GM23338 (cell line): ENCODE measurements at regions not wholly inside any gene's neighbourhood (a gene's known extent, or its start where the extent isn't known, plus 50 kb on each side); places are given as distances from the start of the nearest gene placed in this dataset.

Experiments used
- ATAC-seq: fragments of 200-7000 bp; cut with Tn5 transposase; 3 replicates; pipeline ENCODE4 v1.9.1; 2020
- DNase-seq: peaks from one replicate; pipeline ENCODE4 v3.0.0-alpha.2; 2015; ENCODE audit warnings: low spot score
- H2AFZ ChIP-seq: fragments of 200-600 bp; sonication (generic); 2 replicates; pipeline ENCODE4 v1.8.0; 2016; ENCODE audit warnings: antibody characterized with exemption, mild to moderate bottlenecking, moderate library complexity
- H3F3A ChIP-seq: fragments of 200-600 bp; sonication (generic); replicated peaks from 2 replicates; pipeline ENCODE4 v1.8.0; 2017; ENCODE audit warnings: antibody characterized with exemption, mixed run types, low read depth
- H3K27ac ChIP-seq: fragments of 200-600 bp; sonication (generic); 2 replicates; pipeline ENCODE4 v1.6.1; 2016; ENCODE audit warnings: low read depth
- H3K27me3 ChIP-seq: fragments of 200-600 bp; sonication (generic); 2 replicates; pipeline ENCODE4 v1.8.0; 2016; ENCODE audit warnings: mild to moderate bottlenecking, mixed run types, moderate library complexity; ENCODE audit not compliant: insufficient read depth
- H3K36me3 ChIP-seq: fragments of 200-600 bp; sonication (generic); 2 replicates; pipeline ENCODE4 v1.8.0; 2016; ENCODE audit warnings: mild to moderate bottlenecking; ENCODE audit not compliant: insufficient read depth
- H3K4me1 ChIP-seq: fragments of 200-600 bp; sonication (generic); 2 replicates; pipeline ENCODE4 v1.8.0; 2016; ENCODE audit warnings: mild to moderate bottlenecking, moderate library complexity; ENCODE audit not compliant: insufficient read depth
- H3K4me2 ChIP-seq: fragments of 200-600 bp; sonication (generic); 2 replicates; pipeline ENCODE4 v1.7.1; 2017; ENCODE audit warnings: mixed run types
- H3K4me3 ChIP-seq: fragments of 200-600 bp; sonication (generic); 2 replicates; pipeline ENCODE4 v1.6.1; 2016; ENCODE audit warnings: mixed run types
- H3K79me2 ChIP-seq: fragments of 200-600 bp; sonication (generic); replicated peaks from 2 replicates; pipeline ENCODE4 v1.8.0; 2017; ENCODE audit warnings: mild to moderate bottlenecking; ENCODE audit not compliant: insufficient read depth
- H3K9me2 ChIP-seq: fragments of 200-600 bp; sonication (generic); 2 replicates; pipeline ENCODE4 v1.8.0; 2017; ENCODE audit not compliant: insufficient read depth
- H4K20me1 ChIP-seq: fragments of 200-600 bp; sonication (generic); replicated peaks from 2 replicates; pipeline ENCODE4 v1.8.0; 2017; ENCODE audit warnings: mild to moderate bottlenecking; ENCODE audit not compliant: insufficient read depth
- H3K27ac Mint-ChIP-seq: 2 replicates; pipeline ENCODE4 v1.8.0; 2020; ENCODE audit warnings: inconsistent platforms, mild to moderate bottlenecking, moderate library complexity, mixed read lengths
- H3K27me3 Mint-ChIP-seq: 3 replicates; pipeline ENCODE4 v1.8.0; 2022; ENCODE audit warnings: low read depth, mild to moderate bottlenecking, moderate library complexity, mixed read lengths, inconsistent platforms; ENCODE audit not compliant: insufficient read depth, poor library complexity
- H3K36me3 Mint-ChIP-seq: 3 replicates; pipeline ENCODE4 v1.8.0; 2021; ENCODE audit warnings: low read depth, mild to moderate bottlenecking, inconsistent platforms, moderate library complexity, mixed read lengths
- H3K4me1 Mint-ChIP-seq: 3 replicates; pipeline ENCODE4 v1.8.0; 2020; ENCODE audit warnings: mild to moderate bottlenecking, inconsistent platforms, mixed read lengths
- H3K4me3 Mint-ChIP-seq: 3 replicates; pipeline ENCODE4 v1.8.0; 2021; ENCODE audit warnings: moderate library complexity, mild to moderate bottlenecking, inconsistent platforms, mixed read lengths
- H3K9me3 Mint-ChIP-seq: 3 replicates; pipeline ENCODE4 v1.8.0; 2020; ENCODE audit warnings: moderate library complexity, mild to moderate bottlenecking, inconsistent platforms, mixed read lengths
- CTCF ChIP-seq, 2 experiments: fragments of 200-600 bp in 1 of 2; sonication (generic) in 1 of 2; conservative IDR thresholded peaks; 2 replicates each; pipeline versions ENCODE4 v1.5.1 to v1.6.1; 2016 to 2017; ENCODE audit warnings: antibody characterized with exemption in 2 of 2, low read depth in 2 of 2, mild to moderate bottlenecking in 2 of 2, moderate library complexity in 1 of 2
- JUNB ChIP-seq: IDR thresholded peaks from one replicate; pipeline ENCODE4 v1.6.1; 2016; ENCODE audit warnings: antibody characterized with exemption; ENCODE audit not compliant: unreplicated experiment
- STAT1 ChIP-seq: IDR thresholded peaks from one replicate; pipeline ENCODE4 v1.6.1; 2016; ENCODE audit warnings: antibody characterized with exemption; ENCODE audit not compliant: unreplicated experiment
- ZNF462 ChIP-seq: fragments of 250-450 bp; sonication (Bioruptor Pico); IDR thresholded peaks from 2 replicates; pipeline ENCODE4 v1.5.0; 2020; ENCODE audit warnings: mild to moderate bottlenecking, moderate library complexity

DNA sequence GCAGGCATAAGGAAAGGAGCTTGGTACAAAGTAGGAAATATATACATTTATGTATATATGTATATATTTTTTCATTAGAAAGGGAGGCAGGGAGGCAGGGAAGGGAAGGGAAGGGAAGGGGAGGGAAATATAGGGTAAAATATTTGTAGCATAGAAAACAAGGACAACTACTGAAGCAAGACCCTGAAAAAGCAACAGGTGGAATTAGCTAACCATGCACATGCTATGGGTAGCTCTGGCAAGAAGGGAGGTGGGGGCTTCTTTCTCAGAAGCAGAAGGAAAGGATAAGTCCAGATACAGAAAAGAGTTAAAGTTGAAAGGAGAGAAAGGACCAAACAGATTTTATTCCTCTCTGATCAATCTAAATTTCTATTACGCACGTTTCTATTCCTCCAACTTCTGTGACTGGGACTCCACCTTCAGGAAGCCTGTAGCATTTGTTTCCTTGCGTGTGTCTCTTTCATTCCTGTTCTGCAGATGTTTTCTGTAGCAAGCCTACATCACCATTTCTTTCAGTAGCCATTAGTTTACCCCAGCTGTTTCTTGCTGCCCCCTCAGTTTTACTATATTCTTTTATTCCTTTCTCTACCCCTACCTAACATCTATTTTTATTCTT lies 82.9 kb downstream of the OR13H1 start:
- H3K27me3 Mint-ChIP-seq = no peaks in the 10 kb centered on the region
- no peaks in the 10 kb centered on the region for H3K9me3 Mint-ChIP-seq
- no peak for TF ChIP-seq JUNB
- peak; percentile 57 to 75 for TF ChIP-seq CTCF (conservative IDR thresholded peaks at IDR 0.05; ENCODE audit: low read depth in 2 of 2)
- Histone ChIP-seq H4K20me1 (no peaks in the 10 kb centered on the region), H2AFZ (no peak overlapping the region), H3K27me3 (no peaks in the 10 kb centered on the region), H3K27ac (no peak overlapping the region), H3K36me3 (no peaks in the 10 kb centered on the region), H3K9me2 (no peaks in the 10 kb centered on the region), H3K4me3 (no peak overlapping the region), H3K79me2 (no peaks in the 10 kb centered on the region), H3K4me1 (peaks cover 6% of the 10 kb centered on the region; the same call in 1 of the 2 replicates), H3K4me2 (no peak overlapping the region), H3F3A (no peaks in the 10 kb centered on the region)
- H3K4me3 Mint-ChIP-seq = no peak overlapping the region
- no peaks in the 10 kb centered on the region for H3K36me3 Mint-ChIP-seq
- peak; percentile 38; the same call in 2 of the 3 replicates for ATAC-seq
- DNase-seq = peak; percentile 40
- H3K27ac Mint-ChIP-seq = no peak overlapping the region
- H3K4me1 Mint-ChIP-seq = peaks cover 7% of the 10 kb centered on the region

- DNase-seq (no peak), ATAC-seq (no peak)
- Mint-ChIP-seq H3K27me3 (no peaks in the 10 kb centered on the region), H3K4me1 (peaks cover 7% of the 10 kb centered on the region), H3K4me3 (no peak overlapping the region), H3K36me3 (no peaks in the 10 kb centered on the region), H3K27ac (no peak overlapping the region), H3K9me3 (no peaks in the 10 kb centered on the region)
- H3K36me3 ChIP-seq = no peaks in the 10 kb centered on the region
- no peak overlapping the region for H3K4me2 ChIP-seq
- no peaks in the 10 kb centered on the region for H3F3A ChIP-seq
- no peaks in the 10 kb centered on the region for H3K27me3 ChIP-seq
- TF ChIP-seq ZNF462 (CRISPR knock-in tag) (no peak), STAT1 (no peak)
- no peak overlapping the region for H3K27ac ChIP-seq
- no peak overlapping the region for H2AFZ ChIP-seq
- H3K4me3 ChIP-seq = no peak overlapping the region
- no peaks in the 10 kb centered on the region for H4K20me1 ChIP-seq
- no peaks in the 10 kb centered on the region for H3K79me2 ChIP-seq
- no peaks in the 10 kb centered on the region for H3K9me2 ChIP-seq
- H3K4me1 ChIP-seq = 0 out of 2 replicates have a peak, but pooled peaks cover 2% of the 10 kb centered on the region
These were observed 86.7 kb downstream of the OR13H1 start for GRCh38 chrX:131630534-131630933.
